Tongue (tissue), 1 donor: ENCODE measurements at regions not wholly inside any gene's neighbourhood (a gene's known extent, or its start where the extent isn't known, plus 50 kb on each side); places are given as distances from the start of the nearest gene placed in this dataset.

Experiments
- DNase-seq: peaks from one replicate; pipeline ENCODE4 v3.0.0-alpha.2; 2015

GRCh38 chr3:10764259-10765051 is 51.6 kb upstream of the SLC6A11 start:
- no peak for DNase-seq

- DNase-seq, result no peak
These were observed 49.9 kb upstream of the SLC6A11 start for GRCh38 chr3:10766049-10766705.
